ENCODE measurements at regions not wholly inside any gene's neighbourhood (a gene's known extent, or its start where the extent isn't known, plus 50 kb on each side); places are given as distances from the start of the nearest gene placed in this dataset.
A peak's percentile ranks its signal among the peaks of the same experiment; 100 is the strongest.

GRCh38 chr3:4029135-4029534 lies 229.9 kb downstream of the LRRN1 start:
- DNase-seq (ENCODE audit: low read depth), result no peak

- DNase-seq (ENCODE audit: low read depth), result no peak
Measured at GRCh38 chr3:4030624-4031023, 231.4 kb downstream of the LRRN1 start.

GRCh38 chr3:4033296-4033695 lies 234.1 kb downstream of the LRRN1 start:
- no peak for DNase-seq (ENCODE audit: low read depth)

GRCh38 chr3:4036046-4036445 lies 236.8 kb downstream of the LRRN1 start:
- no peak for DNase-seq (ENCODE audit: low read depth)

- DNase-seq (ENCODE audit: low read depth), result no peak
Measured at GRCh38 chr3:4038351-4038750, 239.1 kb downstream of the LRRN1 start.

GRCh38 chr3:4042070-4042469 lies 242.8 kb downstream of the LRRN1 start:
- DNase-seq (ENCODE audit: low read depth), result no peak

- DNase-seq (ENCODE audit: low read depth), result no peak
Measured at GRCh38 chr3:4042869-4043268, 243.6 kb downstream of the LRRN1 start.

- DNase-seq (ENCODE audit: low read depth), result peak; percentile 7
Measured at GRCh38 chr3:4043867-4044575, 244.8 kb downstream of the LRRN1 start.

- no peak for DNase-seq (ENCODE audit: low read depth)
Measured at GRCh38 chr3:4044619-4045018, 245.4 kb downstream of the LRRN1 start.

GRCh38 chr3:4045756-4046155 lies 246.5 kb downstream of the LRRN1 start:
- no peak for DNase-seq (ENCODE audit: low read depth)

GRCh38 chr3:4047366-4047765 lies 248.1 kb downstream of the LRRN1 start:
- no peak for DNase-seq (ENCODE audit: low read depth)

- DNase-seq (ENCODE audit: low read depth), result no peak
Measured at GRCh38 chr3:4052706-4053105, 250.5 kb upstream of the SETMAR start.

- no peak for DNase-seq (ENCODE audit: low read depth)
Measured at GRCh38 chr3:4053975-4054374, 249.2 kb upstream of the SETMAR start.

- no peak for DNase-seq (ENCODE audit: low read depth)
Measured at GRCh38 chr3:4060064-4060463, 243.1 kb upstream of the SETMAR start.

- no peak for DNase-seq (ENCODE audit: low read depth)
Measured at GRCh38 chr3:4060603-4061002, 242.6 kb upstream of the SETMAR start.

GRCh38 chr3:4061195-4061594 lies 242.0 kb upstream of the SETMAR start:
- no peak for DNase-seq (ENCODE audit: low read depth)

- DNase-seq (ENCODE audit: low read depth), result no peak
Measured at GRCh38 chr3:4061783-4062360, 241.3 kb upstream of the SETMAR start.

- DNase-seq (ENCODE audit: low read depth), result no peak
Measured at GRCh38 chr3:4062621-4063020, 240.5 kb upstream of the SETMAR start.

- no peak for DNase-seq (ENCODE audit: low read depth)
Measured at GRCh38 chr3:4063916-4064574, 239.1 kb upstream of the SETMAR start.

GRCh38 chr3:4065085-4065484 lies 238.1 kb upstream of the SETMAR start:
- no peak for DNase-seq (ENCODE audit: low read depth)

GRCh38 chr3:4065554-4065953 lies 237.6 kb upstream of the SETMAR start:
- no peak for DNase-seq (ENCODE audit: low read depth)

- DNase-seq (ENCODE audit: low read depth), result no peak
Measured at GRCh38 chr3:4067893-4068292, 235.3 kb upstream of the SETMAR start.

GRCh38 chr3:4069796-4070195 lies 233.4 kb upstream of the SETMAR start:
- no peak for DNase-seq (ENCODE audit: low read depth)

All from GM04503 (cell line).